NCI-H82 treated with DMSO at 0.1 percent for 48 hours (cell line): ENCODE measurements at regions not wholly inside any gene's neighbourhood (a gene's known extent, or its start where the extent isn't known, plus 50 kb on each side); places are given as distances from the start of the nearest gene placed in this dataset.
A peak's percentile ranks its signal among the peaks of the same experiment; 100 is the strongest.
"Not testable (repeated sequence)": the region's sequence is repeated elsewhere in the genome, so short reads cannot be mapped to it uniquely, and the experiment has no call there.

Experiments used
- DNase-seq: peaks from one replicate; lab custom pipeline; 2025; ENCODE audit not compliant: unreplicated experiment; lab: John Stamatoyannopoulos, UW

DNA sequence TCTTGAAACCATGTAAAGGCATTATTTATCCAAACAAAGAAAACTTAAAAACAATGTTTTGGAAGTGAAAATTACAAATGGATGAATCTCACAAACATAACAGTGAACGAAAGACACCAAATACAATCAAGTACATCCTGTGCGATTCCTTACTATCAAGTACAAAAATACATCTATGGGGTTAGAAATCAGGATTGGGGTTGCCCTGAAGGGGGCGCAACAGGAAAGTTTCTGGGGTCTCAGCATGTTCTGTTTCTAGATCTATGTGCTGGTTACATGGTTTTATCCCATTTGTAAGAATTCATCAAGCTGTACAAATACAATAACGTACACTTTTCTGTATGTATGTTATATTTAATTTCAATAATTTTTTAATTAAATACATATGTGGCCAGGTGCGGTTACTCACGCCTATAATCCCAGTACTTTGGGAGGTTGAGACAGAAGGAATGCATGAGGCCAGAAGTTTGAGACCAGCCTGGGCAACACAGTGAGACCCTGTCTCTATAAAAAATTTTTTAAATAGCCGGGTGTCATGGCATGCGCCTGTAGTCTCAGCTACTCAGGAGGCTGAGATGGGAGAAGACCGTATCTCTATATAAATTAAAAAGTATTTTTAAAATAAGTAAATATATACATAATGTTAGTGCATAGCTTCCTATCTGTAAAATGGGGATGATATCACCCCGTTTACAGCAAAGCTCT lies 121.5 kb upstream of the SOD1 start:
- DNase-seq: no peak

DNA sequence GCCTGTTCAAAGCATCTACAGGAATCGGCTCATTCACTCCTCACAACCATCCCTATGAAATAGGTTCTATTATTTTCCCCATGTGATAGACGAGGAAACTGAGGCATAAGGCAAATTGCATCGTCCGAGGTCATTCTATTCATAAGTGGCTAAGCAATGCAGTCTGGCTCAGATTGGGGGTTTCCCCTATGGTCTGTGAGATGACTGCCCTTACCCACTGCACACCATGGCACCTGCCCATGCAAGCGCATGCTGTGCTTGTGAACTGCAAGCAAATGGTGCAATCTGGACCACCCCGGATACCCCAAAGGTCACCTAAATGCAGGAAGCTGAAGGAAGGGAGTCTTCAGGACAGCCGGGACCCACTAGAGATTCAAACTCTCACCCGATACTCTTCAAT lies 123.4 kb upstream of the SOD1 start:
- DNase-seq: no peak

DNA sequence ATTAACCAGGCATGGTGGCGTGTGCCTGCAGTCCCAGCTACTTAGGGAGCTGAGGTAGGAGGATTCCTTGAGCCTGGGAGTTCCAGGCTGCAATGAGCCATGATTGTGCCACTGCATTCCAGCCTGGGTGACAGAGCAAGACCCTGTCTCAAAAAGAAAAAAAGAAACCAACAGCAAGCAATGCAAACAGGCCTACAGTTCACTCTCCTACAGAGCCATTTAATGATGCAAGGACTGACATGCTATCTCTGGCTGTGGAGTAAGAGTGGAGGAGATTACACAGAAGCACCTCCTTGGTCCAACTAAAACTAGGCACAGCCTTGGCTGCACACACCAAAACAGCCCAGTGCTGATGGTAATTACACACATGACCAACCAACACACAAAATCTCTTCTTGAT lies 127.5 kb upstream of the SOD1 start:
- DNase-seq: no peak

DNA sequence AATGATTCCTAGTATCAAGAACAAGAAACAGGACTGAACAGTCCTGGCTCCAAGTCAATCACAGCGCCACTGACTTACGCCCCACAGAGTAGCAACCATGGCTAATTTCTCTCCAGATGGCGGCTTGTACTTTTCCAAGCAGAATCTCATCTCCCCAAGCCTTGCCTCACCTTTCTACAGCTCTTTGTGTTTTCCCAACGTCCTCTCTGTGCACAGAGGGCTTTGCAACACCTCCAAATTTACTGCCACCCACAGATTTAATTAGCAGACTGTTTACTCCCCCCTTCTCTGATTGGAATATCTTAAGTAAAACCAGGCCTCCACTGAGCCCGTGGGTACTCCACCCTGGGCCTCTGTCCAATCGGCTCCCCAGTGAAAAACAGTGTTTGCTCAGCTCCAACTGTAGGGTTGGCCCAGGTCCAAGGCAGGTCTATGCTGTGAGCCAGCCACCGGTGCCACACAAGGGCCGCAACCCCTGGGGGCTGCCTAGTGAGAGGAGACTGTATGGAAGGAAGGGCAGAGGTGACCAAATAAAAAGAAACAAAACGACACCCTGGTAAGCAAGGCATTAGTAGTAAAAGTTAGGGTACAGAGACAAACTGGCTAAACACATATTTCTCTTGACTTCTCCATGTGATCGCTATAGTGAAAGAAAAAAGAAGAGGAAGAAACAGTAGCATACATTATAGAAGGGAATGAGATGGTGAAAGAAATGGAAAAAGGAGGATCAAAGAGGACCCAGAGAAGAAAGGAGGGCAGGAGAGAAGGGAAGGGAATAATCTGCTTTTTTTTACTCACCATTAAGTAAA lies 128.4 kb upstream of the SOD1 start:
- peak; percentile 39 for DNase-seq

DNA sequence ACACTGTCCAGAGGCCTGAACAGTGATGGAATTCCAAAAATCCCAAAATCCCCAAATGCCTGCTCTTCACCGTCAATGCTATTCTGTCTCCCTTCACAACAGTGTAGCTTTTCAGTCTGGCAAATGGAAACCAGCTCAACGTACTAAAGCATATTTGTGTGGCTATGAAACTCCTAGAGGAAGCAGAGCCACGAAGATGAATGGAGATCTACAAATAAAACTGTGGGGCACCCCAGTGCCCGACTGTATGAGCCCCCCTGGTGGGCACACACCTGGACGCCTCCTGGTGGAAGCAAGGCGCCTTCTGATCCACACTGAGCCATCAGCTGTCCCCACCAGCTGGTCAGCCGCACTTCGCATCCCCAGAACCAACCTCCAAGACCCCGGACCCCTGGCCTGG lies 129.1 kb upstream of the SOD1 start:
- no peak for DNase-seq

DNA sequence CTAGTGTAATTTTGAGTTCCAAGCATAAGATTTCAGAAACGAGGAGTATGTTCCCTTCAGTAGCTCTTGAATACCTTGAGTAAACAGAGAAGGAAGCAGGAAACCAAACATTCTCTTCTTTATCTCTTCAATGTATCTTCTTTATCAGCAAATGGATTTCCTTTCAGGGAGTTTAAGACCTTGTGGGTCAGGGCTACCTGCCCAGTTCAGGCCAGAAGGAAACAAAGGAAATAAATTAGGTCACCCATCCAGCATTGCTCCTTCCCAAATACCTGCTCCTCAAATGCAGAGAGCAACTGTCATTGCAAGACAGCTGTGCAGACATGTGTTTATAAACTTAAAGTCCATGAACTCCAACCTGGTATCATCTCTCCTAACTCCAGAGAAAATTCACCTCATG lies 130.1 kb upstream of the SOD1 start:
- DNase-seq: no peak

DNA sequence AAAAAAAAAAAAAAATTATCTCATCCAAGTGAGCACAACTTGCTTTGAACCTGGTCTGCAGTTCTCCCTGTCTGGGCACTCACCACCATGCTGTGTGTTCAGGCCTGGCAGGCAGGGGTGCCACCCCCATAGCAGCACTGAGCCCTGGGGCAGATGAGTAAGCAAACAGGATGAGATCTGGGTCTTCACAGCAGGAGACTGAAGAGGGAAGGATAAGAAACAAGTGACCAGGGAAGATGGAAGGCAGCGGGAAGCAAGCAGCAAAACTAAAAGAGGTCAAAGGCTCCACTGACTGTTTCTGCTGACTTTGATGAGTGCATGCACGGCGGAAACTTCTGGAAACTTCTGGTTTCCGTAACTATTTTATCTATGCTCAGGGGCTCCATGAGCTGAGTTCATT lies 133.5 kb upstream of the SOD1 start:
- DNase-seq: no peak

DNA sequence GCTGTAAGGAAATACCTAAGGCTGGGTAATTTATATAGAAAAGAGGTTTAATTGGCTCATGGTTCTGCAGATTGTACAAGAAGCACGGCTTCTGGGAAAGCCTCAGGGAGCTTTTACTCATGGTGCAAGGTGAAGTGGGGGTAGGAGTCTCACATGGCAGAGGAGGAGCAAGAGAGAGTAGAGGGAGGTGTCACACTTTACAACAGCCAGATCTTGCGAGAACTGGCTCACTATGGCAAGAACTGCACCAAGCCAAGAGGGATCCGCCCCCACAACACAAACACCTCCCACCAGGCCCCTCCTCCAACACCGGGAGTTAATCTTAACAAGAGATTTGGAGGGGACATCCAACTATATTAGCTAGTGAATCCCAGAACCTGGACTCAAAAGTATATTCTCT lies 135.4 kb upstream of the SOD1 start:
- no peak for DNase-seq

DNA sequence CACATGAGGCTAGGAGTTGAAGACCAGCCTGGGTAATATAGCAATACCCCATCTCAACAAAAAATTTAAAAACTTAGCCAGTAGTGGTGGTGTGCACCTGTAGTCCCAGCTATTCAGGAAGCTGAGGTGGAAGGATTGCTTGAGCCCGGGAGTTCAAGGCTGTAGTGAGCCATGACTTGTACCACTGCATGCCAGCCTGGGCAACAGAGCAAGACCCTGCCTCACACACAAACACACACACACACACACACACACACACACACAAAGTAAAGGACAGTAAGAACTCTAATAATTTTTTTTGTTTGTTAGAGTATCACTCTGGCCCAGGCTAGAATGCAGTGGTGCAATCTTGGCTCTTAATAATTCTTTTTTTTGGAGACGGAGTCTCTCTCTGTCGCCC lies 138.0 kb upstream of the SOD1 start:
- DNase-seq: no peak

DNA sequence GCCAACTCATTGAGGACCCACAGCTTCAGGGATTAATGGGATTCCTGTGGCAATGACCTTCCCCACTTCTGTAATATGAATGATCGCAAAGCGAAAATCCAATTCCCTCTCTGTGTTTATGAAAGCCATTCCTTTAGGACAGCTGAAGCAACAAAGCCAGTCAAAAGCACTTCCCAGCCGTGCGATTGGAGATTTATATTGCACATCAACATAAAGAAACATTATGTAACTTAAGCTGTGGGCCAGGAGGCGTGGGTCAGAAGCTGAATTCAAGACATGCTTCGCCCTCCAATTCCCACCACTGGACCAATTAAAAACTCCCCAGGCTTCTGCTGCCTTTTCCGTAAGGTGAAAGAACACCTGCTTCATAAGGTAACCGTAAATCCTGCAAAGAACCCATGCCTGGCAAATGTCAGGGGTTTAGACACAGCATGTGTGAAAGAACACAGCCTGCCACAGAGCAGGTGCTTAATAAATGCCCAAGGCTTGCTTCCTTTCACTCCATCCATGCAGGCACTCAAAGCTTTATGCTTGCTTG lies 138.9 kb upstream of the SOD1 start:
- DNase-seq: no peak

DNA sequence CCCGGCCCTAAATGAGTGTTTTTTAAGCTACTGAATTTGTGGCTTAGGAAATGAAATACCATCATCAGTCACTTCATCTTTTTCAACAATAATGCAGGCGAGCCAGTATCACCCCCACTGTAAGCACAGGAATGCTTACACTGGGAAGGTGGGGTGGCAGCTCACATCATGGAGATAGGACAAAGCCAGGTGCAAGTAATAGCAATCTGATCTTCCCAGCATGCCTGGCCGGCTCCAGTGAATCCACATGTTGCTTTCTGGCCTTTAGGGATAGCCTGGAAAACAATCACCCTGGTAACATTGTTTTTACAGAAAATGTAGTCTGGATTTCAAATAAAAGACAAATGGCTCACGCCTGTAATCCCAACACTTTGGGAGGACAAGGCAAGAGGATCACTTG lies 140.9 kb upstream of the SOD1 start:
- no peak for DNase-seq

DNA sequence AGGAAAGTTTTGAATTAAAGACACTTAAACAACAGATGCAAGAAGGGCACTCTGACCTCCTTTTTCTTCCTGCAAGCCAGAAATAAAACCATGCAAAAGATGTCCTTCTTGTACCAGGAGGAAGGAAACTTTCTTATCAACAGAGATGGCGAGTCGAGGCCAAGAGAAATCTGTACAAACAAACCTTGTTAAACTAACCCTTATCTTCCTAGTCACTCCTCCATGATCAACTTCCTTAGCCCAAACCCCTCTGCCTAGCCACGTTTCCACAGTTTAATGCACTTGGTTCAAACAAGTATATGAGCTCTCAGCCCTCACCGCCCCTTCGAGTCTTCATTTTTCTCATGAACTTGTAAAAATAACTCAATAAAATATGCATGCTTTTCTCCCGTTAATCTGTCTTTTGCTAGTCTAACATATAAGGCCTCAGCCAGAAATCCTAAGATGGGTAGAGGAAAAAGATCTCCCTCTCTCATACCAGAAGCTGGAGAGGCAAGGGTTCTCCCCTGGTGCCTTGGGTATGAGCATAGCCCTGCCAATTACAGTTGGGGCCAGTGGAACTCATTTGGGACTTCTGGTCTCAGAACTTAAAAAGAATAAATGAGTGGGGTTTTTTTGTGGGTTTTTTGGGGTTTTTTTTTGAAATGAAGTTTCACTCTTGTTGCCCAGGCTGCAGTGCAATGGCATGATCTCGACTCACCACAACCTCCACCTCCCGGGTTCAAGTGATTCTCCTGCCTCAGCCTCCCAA lies 141.7 kb upstream of the SOD1 start:
- no peak for DNase-seq

DNA sequence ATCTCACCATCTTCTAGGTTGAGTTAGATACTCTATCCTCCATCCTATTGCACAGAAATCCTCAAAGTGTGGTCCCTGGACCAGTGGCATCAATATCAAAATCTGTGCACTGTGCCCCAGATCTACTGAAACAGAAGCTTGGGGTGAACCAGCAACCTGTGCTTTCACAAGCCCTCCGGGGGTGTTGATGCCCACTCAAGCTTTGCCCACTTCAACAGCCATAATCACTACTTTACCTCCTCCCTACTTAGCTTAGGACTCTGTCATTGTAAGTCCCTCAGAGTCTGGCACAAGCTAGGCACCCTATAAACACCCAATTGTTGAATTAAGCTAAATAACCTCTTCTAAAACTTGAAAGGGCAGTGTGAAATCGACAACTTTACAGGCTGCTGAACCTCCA lies 144.2 kb upstream of the SOD1 start:
- no peak for DNase-seq

DNA sequence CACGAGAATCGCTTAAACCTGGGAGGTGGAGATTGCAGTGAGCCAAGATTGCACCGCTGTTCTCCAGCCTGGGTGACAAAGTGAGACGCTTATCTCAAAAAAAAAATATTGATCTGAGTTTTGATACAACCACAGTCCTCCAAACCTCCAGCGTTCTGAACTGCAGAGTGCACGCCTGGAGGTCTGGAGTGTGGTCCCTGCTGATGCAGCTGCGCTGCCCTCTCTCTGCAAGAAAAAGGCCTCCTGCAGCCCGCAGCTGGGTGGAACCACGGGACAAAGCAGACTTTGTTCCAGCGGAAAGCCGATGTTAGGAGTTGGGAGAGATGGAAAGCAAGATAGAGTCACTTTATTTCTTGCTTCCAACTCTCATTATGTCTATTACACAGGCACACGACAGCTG lies 144.9 kb upstream of the SOD1 start:
- no peak for DNase-seq

DNA sequence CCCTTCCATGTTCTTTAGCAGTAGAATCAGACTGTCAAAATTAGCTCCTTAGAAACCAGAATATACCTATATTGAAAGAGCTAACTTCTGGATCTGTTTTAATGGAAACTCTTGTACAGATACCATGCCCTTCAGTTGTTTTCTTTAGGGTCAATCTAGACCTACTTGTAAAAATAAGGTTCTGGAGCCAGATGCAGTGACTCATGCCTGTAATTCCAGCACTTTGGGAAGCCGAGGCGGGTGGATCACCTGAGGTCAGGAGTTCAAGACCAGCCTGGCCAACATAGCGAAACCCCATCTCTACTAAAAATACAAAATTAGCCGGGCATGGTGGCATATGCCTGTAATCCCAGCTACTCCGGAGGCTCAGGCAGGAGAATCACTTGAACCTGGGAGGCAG lies 146.0 kb upstream of the SOD1 start:
- not testable (repeated sequence) for DNase-seq

DNA sequence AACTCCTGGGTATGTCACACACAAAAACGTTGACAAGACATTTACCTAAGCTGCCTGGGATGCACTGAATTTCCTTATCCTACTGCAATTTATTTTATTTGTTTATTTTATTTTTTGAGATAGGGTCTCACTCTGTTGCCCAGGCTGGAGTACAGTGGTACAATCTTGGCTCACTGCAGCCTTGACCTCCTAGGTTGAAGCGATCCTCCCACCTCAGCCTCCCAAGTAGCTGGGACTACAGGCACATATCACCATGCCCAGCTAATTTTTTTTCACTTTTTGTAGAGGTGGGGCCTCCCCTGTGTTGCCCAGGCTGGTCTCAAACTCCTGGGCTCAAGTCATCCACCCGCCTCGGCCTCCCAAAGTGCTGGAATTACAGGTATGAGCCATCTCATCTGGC lies 147.5 kb upstream of the SOD1 start:
- not testable (repeated sequence) for DNase-seq

DNA sequence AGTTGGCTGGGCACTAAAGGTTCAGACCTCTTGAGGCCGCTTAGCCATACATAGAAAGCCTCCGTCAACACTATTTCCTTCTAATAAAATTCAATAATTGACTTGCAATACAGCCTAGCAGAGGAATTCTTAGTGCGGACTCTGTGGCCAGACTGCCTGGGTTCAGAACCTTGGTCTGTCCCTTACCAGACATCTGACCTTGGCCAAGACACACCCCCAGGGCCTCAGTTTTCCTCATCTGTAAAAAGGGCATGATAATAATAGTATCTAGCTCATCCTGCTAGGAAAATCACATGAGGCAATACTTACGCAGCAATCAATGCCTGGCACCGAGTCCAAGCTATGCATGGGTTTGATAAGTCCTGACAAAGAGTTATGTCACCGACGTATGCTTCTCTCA lies 148.2 kb upstream of the SOD1 start:
- DNase-seq: no peak

DNA sequence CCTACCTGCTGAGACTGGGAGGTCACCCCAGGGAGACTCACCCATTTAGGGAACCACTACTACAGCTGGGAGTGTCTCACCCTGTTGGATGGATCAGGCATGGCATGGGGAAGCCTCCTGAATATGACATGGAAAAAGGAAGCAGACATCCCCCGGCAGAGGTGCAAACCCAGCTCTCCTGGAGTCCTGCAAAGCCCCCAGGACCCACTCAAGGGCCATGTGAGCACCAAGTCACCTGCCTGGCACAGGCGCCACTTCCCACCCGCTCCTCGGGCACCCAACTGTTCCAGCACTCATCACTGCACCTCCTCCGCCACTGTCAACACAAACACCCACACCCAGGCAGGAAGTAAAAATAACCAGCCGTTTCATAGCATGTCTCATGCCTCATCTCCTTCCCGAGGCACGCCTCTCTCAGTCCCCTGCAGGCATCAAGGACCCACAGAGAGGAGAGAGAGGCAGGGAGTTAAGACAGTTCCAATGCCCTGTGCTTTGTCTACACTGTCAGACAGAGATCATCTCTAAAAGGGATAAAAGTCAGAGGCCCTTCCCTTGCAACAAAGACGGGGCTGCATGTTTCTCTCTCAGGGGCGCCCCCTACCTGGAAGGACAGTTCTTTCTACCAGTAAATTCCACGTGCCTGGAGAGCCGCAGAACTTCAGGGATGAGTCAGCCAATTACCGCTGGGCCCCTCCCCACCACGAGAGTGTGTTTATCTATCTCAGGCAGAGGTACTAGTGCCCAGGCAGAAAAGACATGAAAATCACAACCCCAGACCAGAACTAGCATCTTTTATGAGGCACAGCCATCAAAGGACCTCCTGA lies 150.1 kb upstream of the SOD1 start:
- peak; percentile 18 for DNase-seq

DNA sequence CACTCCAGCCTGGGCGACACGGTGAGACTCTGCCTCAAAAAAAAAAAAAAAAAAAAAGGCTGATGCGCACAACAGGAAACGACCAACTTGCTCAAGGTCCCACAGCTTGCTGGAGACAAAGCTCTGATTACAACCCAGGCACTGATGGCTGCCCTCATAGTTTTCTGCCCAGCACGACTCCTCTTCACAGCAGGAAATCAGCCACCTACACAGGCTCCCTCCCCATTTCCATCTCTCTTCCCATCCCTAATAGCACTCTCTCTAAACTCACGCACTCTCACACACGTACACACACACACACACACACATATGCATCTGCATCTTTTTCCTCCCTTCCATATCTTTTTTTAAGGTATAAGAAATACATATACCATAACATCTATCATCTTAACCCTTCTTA lies 153.5 kb upstream of the SOD1 start:
- no peak for DNase-seq

DNA sequence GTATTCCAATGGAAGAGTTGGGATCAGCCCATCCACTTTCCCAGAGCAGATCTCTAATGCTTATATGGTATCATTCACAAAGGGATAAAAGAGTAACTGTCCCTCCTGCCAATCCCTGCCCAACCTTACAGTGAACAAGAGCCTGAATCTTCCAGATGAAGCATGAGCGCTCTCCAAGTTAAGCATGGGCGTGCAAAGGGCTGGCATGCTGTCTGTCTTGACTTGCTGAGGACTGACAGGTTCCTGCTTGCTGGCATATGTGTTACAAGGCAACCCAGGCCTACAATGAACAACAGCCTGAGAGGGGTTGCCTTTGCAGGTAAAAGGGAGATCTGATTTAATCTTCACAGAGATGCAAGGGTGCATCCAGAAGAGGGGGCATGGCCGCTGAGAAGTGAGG lies 155.6 kb upstream of the SOD1 start:
- DNase-seq: no peak

DNA sequence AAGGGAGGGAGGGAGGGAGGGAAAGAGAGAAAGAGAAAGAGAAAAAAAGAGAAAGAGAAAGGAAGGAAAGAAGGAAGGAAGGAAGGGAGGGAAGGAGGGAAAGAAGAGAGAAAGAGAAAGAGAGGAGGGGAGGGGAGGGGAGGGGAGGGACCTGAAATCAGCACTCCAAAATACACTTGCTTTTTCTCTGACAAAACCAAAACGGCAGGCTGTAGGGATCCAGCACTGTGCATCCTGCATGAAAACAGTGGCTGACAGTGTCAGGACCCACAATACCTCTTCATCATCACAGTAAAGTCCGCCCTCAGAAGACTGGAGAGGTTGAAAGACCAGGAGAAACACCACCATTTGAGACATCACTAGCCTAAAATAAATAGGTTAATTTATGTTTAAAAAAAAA lies 156.0 kb upstream of the SOD1 start:
- DNase-seq: no peak
